ENCODE measurements at regions not wholly inside any gene's neighbourhood (a gene's known extent, or its start where the extent isn't known, plus 50 kb on each side); places are given as distances from the start of the nearest gene placed in this dataset.

- H3K4me3 ChIP-seq (ENCODE audit: control insufficient read depth in 1 of 2, extremely low read depth in 1 of 2, low read length in 1 of 2) = no peak overlapping the region
- no CpG with 5 or more reads among the region's 2 CpGs for WGBS (ENCODE audit: insufficient coverage)
- H3K36me3 ChIP-seq (ENCODE audit: control insufficient read depth in 2 of 2, extremely low read depth in 1 of 2, insufficient read depth in 1 of 2, low read length in 1 of 2) = no peaks in the 10 kb centered on the region
- H3K9me3 Mint-ChIP-seq = no peaks in the 10 kb centered on the region
- H3K4me1 Mint-ChIP-seq = no peaks in the 10 kb centered on the region
- H3K27ac ChIP-seq (ENCODE audit: low read length) = no peak overlapping the region
- no peak for ATAC-seq (replicated peaks in 1 of 4)
- POLR2A ChIA-PET = no interaction called here
- no peak overlapping the region for H3K27ac Mint-ChIP-seq
- no peaks in the 10 kb centered on the region for H3K36me3 Mint-ChIP-seq
- H3K27me3 Mint-ChIP-seq = peaks cover 0 to 11% of the 10 kb centered on the region in 2 donors
- no peak overlapping the region for H3K4me3 Mint-ChIP-seq
- H3K4me1 ChIP-seq (ENCODE audit: control insufficient read depth in 1 of 2, extremely low read depth in 1 of 2, insufficient read depth in 2 of 2, low read length in 2 of 2) = no peaks in the 10 kb centered on the region
- H3K27me3 ChIP-seq (replicated peaks in 1 of 2; ENCODE audit: control insufficient read depth in 2 of 2, extremely low read depth in 1 of 2, insufficient read depth in 2 of 2, low read length in 1 of 2) = no peaks in the 10 kb centered on the region
- no peaks in the 10 kb centered on the region for H3K9me3 ChIP-seq
- DNase-seq = no peak
- CTCF ChIA-PET = no interaction called here
These were observed 143.3 kb downstream of the TES start for GRCh38 chr7:116353647-116354046.

GRCh38 chr7:116354171-116354545 is 143.8 kb downstream of the TES start:
- DNase-seq = no peak
- Mint-ChIP-seq H3K4me1 (no peaks in the 10 kb centered on the region), H3K9me3 (no peaks in the 10 kb centered on the region), H3K27me3 (peaks cover 0 to 8% of the 10 kb centered on the region in 2 donors), H3K36me3 (no peaks in the 10 kb centered on the region), H3K27ac (no peak overlapping the region), H3K4me3 (no peak overlapping the region)
- Histone ChIP-seq H3K27me3 (replicated peaks in 1 of 2; ENCODE audit: control insufficient read depth in 2 of 2, extremely low read depth in 1 of 2, insufficient read depth in 2 of 2, low read length in 1 of 2) (no peaks in the 10 kb centered on the region), H3K4me3 (ENCODE audit: control insufficient read depth in 1 of 2, extremely low read depth in 1 of 2, low read length in 1 of 2) (no peak overlapping the region), H3K4me1 (ENCODE audit: control insufficient read depth in 1 of 2, extremely low read depth in 1 of 2, insufficient read depth in 2 of 2, low read length in 2 of 2) (no peaks in the 10 kb centered on the region), H3K27ac (ENCODE audit: low read length) (no peak overlapping the region), H3K36me3 (ENCODE audit: control insufficient read depth in 2 of 2, extremely low read depth in 1 of 2, insufficient read depth in 1 of 2, low read length in 1 of 2) (no peaks in the 10 kb centered on the region), H3K9me3 (no peaks in the 10 kb centered on the region)
- CTCF ChIA-PET = no interaction called here
- WGBS (ENCODE audit: insufficient coverage) = 100% methylated on average over 2 of the region's 6 CpGs
- POLR2A ChIA-PET = no interaction called here
- ATAC-seq (replicated peaks in 1 of 4) = no peak

- WGBS (ENCODE audit: insufficient coverage) = 92% methylated on average over 2 of the region's 10 CpGs
- DNase-seq (no peak), ATAC-seq (replicated peaks in 1 of 4) (no peak)
- Mint-ChIP-seq H3K27ac (no peak overlapping the region), H3K9me3 (no peaks in the 10 kb centered on the region), H3K36me3 (no peaks in the 10 kb centered on the region), H3K4me1 (no peaks in the 10 kb centered on the region), H3K27me3 (peaks cover 0 to 8% of the 10 kb centered on the region in 2 donors), H3K4me3 (no peak overlapping the region)
- Histone ChIP-seq H3K4me1 (ENCODE audit: control insufficient read depth in 1 of 2, extremely low read depth in 1 of 2, insufficient read depth in 2 of 2, low read length in 2 of 2) (no peaks in the 10 kb centered on the region), H3K27me3 (replicated peaks in 1 of 2; ENCODE audit: control insufficient read depth in 2 of 2, extremely low read depth in 1 of 2, insufficient read depth in 2 of 2, low read length in 1 of 2) (no peaks in the 10 kb centered on the region), H3K4me3 (ENCODE audit: control insufficient read depth in 1 of 2, extremely low read depth in 1 of 2, low read length in 1 of 2) (no peak overlapping the region), H3K9me3 (no peaks in the 10 kb centered on the region), H3K36me3 (ENCODE audit: control insufficient read depth in 2 of 2, extremely low read depth in 1 of 2, insufficient read depth in 1 of 2, low read length in 1 of 2) (no peaks in the 10 kb centered on the region), H3K27ac (ENCODE audit: low read length) (no peak overlapping the region)
- CTCF ChIA-PET = no interaction called here
- POLR2A ChIA-PET = no interaction called here
These were observed 144.4 kb downstream of the TES start for GRCh38 chr7:116354546-116355423.

- Mint-ChIP-seq H3K4me3 (no peak overlapping the region), H3K36me3 (no peaks in the 10 kb centered on the region), H3K4me1 (no peaks in the 10 kb centered on the region), H3K27ac (no peak overlapping the region), H3K9me3 (no peaks in the 10 kb centered on the region), H3K27me3 (peaks cover 0 to 8% of the 10 kb centered on the region in 2 donors)
- H3K27me3 ChIP-seq (replicated peaks in 1 of 2; ENCODE audit: control insufficient read depth in 2 of 2, extremely low read depth in 1 of 2, insufficient read depth in 2 of 2, low read length in 1 of 2) = no peaks in the 10 kb centered on the region
- H3K27ac ChIP-seq (ENCODE audit: low read length) = no peak overlapping the region
- ChIA-PET POLR2A (no interaction called here), CTCF (no interaction called here)
- ATAC-seq (replicated peaks in 1 of 4) (no peak), DNase-seq (no peak)
- no peaks in the 10 kb centered on the region for H3K9me3 ChIP-seq
- no peaks in the 10 kb centered on the region for H3K4me1 ChIP-seq (ENCODE audit: control insufficient read depth in 1 of 2, extremely low read depth in 1 of 2, insufficient read depth in 2 of 2, low read length in 2 of 2)
- no peak overlapping the region for H3K4me3 ChIP-seq (ENCODE audit: control insufficient read depth in 1 of 2, extremely low read depth in 1 of 2, low read length in 1 of 2)
- H3K36me3 ChIP-seq (ENCODE audit: control insufficient read depth in 2 of 2, extremely low read depth in 1 of 2, insufficient read depth in 1 of 2, low read length in 1 of 2) = no peaks in the 10 kb centered on the region
- no CpG with 5 or more reads among the region's 2 CpGs for WGBS (ENCODE audit: insufficient coverage)
These were observed 144.1 kb upstream of the CAV2 start for GRCh38 chr7:116355424-116355765.

- 82% methylated on average over 1 of the region's 1 CpG for WGBS (ENCODE audit: insufficient coverage)
- ChIA-PET POLR2A (no interaction called here), CTCF (no interaction called here)
- Mint-ChIP-seq H3K4me3 (no peak overlapping the region), H3K27me3 (peaks cover 0 to 8% of the 10 kb centered on the region in 2 donors), H3K36me3 (no peaks in the 10 kb centered on the region), H3K9me3 (no peaks in the 10 kb centered on the region), H3K27ac (no peak overlapping the region), H3K4me1 (no peaks in the 10 kb centered on the region)
- no peak for DNase-seq
- no peak for ATAC-seq (replicated peaks in 1 of 4)
- no peaks in the 10 kb centered on the region for H3K9me3 ChIP-seq
- H3K27ac ChIP-seq (ENCODE audit: low read length) = no peak overlapping the region
- H3K27me3 ChIP-seq (replicated peaks in 1 of 2; ENCODE audit: control insufficient read depth in 2 of 2, extremely low read depth in 1 of 2, insufficient read depth in 2 of 2, low read length in 1 of 2) = no peaks in the 10 kb centered on the region
- no peaks in the 10 kb centered on the region for H3K36me3 ChIP-seq (ENCODE audit: control insufficient read depth in 2 of 2, extremely low read depth in 1 of 2, insufficient read depth in 1 of 2, low read length in 1 of 2)
- no peak overlapping the region for H3K4me3 ChIP-seq (ENCODE audit: control insufficient read depth in 1 of 2, extremely low read depth in 1 of 2, low read length in 1 of 2)
- no peaks in the 10 kb centered on the region for H3K4me1 ChIP-seq (ENCODE audit: control insufficient read depth in 1 of 2, extremely low read depth in 1 of 2, insufficient read depth in 2 of 2, low read length in 2 of 2)
These were observed 143.1 kb upstream of the CAV2 start for GRCh38 chr7:116356333-116356965.

- H3K36me3 ChIP-seq (ENCODE audit: control insufficient read depth in 2 of 2, extremely low read depth in 1 of 2, insufficient read depth in 1 of 2, low read length in 1 of 2) = no peaks in the 10 kb centered on the region
- no peak overlapping the region for H3K4me3 Mint-ChIP-seq
- ChIA-PET POLR2A (no interaction called here), CTCF (no interaction called here)
- H3K4me1 Mint-ChIP-seq = no peaks in the 10 kb centered on the region
- no peak overlapping the region for H3K27ac ChIP-seq (ENCODE audit: low read length)
- no peaks in the 10 kb centered on the region for H3K9me3 Mint-ChIP-seq
- no peak for DNase-seq
- H3K27me3 ChIP-seq (replicated peaks in 1 of 2; ENCODE audit: control insufficient read depth in 2 of 2, extremely low read depth in 1 of 2, insufficient read depth in 2 of 2, low read length in 1 of 2) = no peaks in the 10 kb centered on the region
- H3K36me3 Mint-ChIP-seq = no peaks in the 10 kb centered on the region
- H3K27ac Mint-ChIP-seq = no peak overlapping the region
- H3K4me3 ChIP-seq (ENCODE audit: control insufficient read depth in 1 of 2, extremely low read depth in 1 of 2, low read length in 1 of 2) = no peak overlapping the region
- no peaks in the 10 kb centered on the region for H3K4me1 ChIP-seq (ENCODE audit: control insufficient read depth in 1 of 2, extremely low read depth in 1 of 2, insufficient read depth in 2 of 2, low read length in 2 of 2)
- ATAC-seq (replicated peaks in 1 of 4) = no peak
- WGBS (ENCODE audit: insufficient coverage) = no CpG with 5 or more reads among the region's 2 CpGs
- H3K27me3 Mint-ChIP-seq = peaks cover 0 to 9% of the 10 kb centered on the region in 2 donors
- no peaks in the 10 kb centered on the region for H3K9me3 ChIP-seq
These were observed 142.6 kb upstream of the CAV2 start for GRCh38 chr7:116356979-116357378.
